HG02943 (cell line): ENCODE measurements at regions not wholly inside any gene's neighbourhood (a gene's known extent, or its start where the extent isn't known, plus 50 kb on each side); places are given as distances from the start of the nearest gene placed in this dataset.
"Not testable (repeated sequence)": the region's sequence is repeated elsewhere in the genome, so short reads cannot be mapped to it uniquely, and the experiment has no call there.

Experiments
- ATAC-seq: cut with Tn5 transposase; IDR thresholded peaks from one replicate; pipeline ENCODE4 v1.9.1; 2021; ENCODE audit warnings: mild to moderate bottlenecking, low read depth, moderate library complexity; ENCODE audit not compliant: unreplicated experiment

- ATAC-seq: no peak
Measured at GRCh38 chr5:160479220-160479619, 57.6 kb downstream of the PTTG1 start.

- ATAC-seq: no peak
Measured at GRCh38 chr5:160479926-160480325, 58.3 kb downstream of the PTTG1 start.

- no peak for ATAC-seq
Measured at GRCh38 chr5:160480652-160481051, 59.0 kb downstream of the PTTG1 start.

- ATAC-seq: no peak
Measured at GRCh38 chr5:160484678-160485077, 63.0 kb downstream of the PTTG1 start.

GRCh38 chr5:160485364-160485969 is 63.8 kb downstream of the PTTG1 start:
- ATAC-seq: no peak

GRCh38 chr5:160486573-160486972 is 64.9 kb downstream of the PTTG1 start:
- peak; percentile 54 for ATAC-seq

- ATAC-seq: no peak
Measured at GRCh38 chr5:160488394-160489325, 67.0 kb downstream of the PTTG1 start.

GRCh38 chr5:160491438-160491837 is 69.8 kb downstream of the PTTG1 start:
- ATAC-seq: no peak

- no peak for ATAC-seq
Measured at GRCh38 chr5:160492565-160492964, 70.9 kb downstream of the PTTG1 start.

GRCh38 chr5:160493806-160494338 is 72.2 kb downstream of the PTTG1 start:
- no peak for ATAC-seq

GRCh38 chr5:160494451-160494850 is 72.8 kb downstream of the PTTG1 start:
- no peak for ATAC-seq

- ATAC-seq: no peak
Measured at GRCh38 chr5:160496334-160496733, 74.7 kb downstream of the PTTG1 start.

GRCh38 chr5:160496784-160497183 is 75.1 kb downstream of the PTTG1 start:
- no peak for ATAC-seq

- no peak for ATAC-seq
Measured at GRCh38 chr5:160497878-160498277, 76.2 kb downstream of the PTTG1 start.

GRCh38 chr5:160498441-160499043 is 76.9 kb downstream of the PTTG1 start:
- not testable (repeated sequence) for ATAC-seq

- ATAC-seq: no peak
Measured at GRCh38 chr5:160500786-160501779, 79.4 kb downstream of the PTTG1 start.

GRCh38 chr5:160504906-160505305 is 83.3 kb downstream of the PTTG1 start:
- no peak for ATAC-seq

GRCh38 chr5:160506006-160507004 is 84.7 kb downstream of the PTTG1 start:
- ATAC-seq: peak; percentile 82

- ATAC-seq: no peak
Measured at GRCh38 chr5:160507221-160507721, 85.6 kb downstream of the PTTG1 start.
